Superior temporal gyrus (tissue), 1 donor: ENCODE measurements at regions not wholly inside any gene's neighbourhood (a gene's known extent, or its start where the extent isn't known, plus 50 kb on each side); places are given as distances from the start of the nearest gene placed in this dataset.
A peak's percentile ranks its signal among the peaks of the same experiment; 100 is the strongest.

ENCODE experiments used
- DNase-seq: peaks from one replicate; pipeline ENCODE4 v3.0.0-alpha.2; 2016; ENCODE audit errors: extremely low spot score

- no peak for DNase-seq
Measured at GRCh38 chr1:193680247-193680923, 494.0 kb upstream of the B3GALT2 start.

GRCh38 chr1:193677874-193678273, 491.5 kb upstream of the B3GALT2 start:
- no peak for DNase-seq

GRCh38 chr1:193676996-193677549, 490.7 kb upstream of the B3GALT2 start:
- no peak for DNase-seq

- DNase-seq = no peak
Measured at GRCh38 chr1:193674292-193674944, 488.0 kb upstream of the B3GALT2 start.

DNA sequence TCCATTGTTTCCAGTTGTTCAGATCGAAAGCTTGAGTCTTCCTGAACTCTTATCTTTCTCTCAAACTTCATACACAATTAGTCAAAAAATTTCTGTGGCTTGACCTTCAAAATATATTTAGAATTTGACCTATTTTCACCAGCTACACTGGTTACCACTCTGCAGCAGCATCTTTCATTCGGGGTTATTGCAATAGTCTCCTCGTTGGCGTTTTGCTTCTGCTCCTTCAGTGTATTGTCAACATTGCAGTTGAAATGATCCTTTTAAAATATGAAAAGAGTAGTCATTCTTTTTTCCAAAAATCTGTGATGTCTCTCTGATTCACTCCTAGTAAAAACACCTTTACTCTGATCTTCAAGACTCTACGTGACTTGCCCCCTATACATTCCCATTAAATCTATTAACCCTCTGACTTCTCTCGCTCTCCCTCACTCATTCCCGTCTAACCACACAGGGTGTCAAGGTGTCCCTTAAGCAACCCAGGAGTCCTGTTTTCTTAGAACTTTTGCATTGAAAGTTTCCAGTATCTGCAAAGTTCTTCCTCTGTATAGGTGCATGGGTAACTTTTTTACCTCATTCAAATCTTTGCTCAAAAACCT, 480.2 kb upstream of the B3GALT2 start:
- no peak for DNase-seq

GRCh38 chr1:193663965-193664364, 477.6 kb upstream of the B3GALT2 start:
- DNase-seq = no peak

DNA sequence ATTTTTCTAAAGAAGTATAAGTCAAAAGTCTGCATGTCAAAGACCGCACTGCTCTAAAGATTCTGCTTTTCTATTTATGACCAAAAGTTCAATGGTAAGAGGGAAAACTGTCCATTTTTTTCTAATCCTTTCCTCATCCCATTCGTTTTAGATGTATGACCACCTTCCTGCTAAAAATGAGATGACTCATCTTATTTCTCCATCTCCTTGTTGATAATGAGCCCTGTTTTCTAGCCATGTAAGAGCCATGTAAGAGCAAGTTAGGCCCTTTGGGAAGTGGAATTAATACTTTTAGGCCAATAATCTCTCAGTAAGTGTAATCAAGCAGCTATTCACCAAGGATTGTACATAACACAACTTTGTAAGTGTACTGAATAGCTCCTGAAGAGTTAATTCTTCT, 475.6 kb upstream of the B3GALT2 start:
- DNase-seq = no peak

GRCh38 chr1:193661385-193661784, 475.0 kb upstream of the B3GALT2 start:
- no peak for DNase-seq

- no peak for DNase-seq
Measured at GRCh38 chr1:193660428-193660827, 474.0 kb upstream of the B3GALT2 start.

DNA sequence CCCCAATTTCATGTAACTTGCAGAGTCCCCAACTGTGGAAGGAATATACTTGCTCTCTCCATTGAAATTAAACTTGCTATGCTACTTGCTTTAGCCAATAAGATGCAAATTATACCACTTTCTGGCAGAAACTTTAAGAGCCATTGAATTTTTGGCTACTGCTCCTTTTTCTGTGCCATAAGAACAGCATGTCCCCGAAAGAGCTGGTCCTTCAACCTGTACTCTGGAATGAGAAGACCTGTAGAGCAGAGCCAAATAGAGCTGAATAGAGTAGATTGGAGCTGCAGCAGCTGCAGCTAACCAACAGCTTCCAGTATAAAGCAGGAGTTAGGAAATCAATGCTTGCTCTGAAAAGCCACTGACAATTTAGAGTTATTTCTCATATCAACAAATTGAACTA, 472.3 kb upstream of the B3GALT2 start:
- DNase-seq = peak; percentile 36

DNA sequence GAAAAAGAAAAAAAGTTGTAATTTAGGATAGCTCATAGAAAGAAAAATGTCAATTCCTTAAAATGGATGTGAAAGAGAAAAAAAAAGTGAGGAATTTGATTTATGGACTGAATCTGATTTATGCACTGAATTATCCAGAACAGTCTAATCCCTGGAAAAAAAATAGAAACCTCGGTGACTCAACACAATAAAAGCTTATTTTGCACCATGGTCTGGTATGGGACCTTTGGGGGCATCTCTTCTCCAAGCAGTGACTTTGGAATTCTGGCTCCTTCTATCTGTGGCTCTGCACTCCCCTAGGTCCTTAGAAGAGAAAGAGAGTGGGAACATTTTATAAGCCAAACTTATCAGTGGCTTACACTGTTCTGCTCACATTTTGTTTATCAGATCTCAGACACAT, 471.7 kb upstream of the B3GALT2 start:
- no peak for DNase-seq

GRCh38 chr1:193657552-193657951, 471.1 kb upstream of the B3GALT2 start:
- DNase-seq = no peak

- no peak for DNase-seq
Measured at GRCh38 chr1:193656841-193657240, 470.4 kb upstream of the B3GALT2 start.

- DNase-seq = no peak
Measured at GRCh38 chr1:193654951-193655735, 468.7 kb upstream of the B3GALT2 start.

GRCh38 chr1:193649587-193649986, 463.2 kb upstream of the B3GALT2 start:
- DNase-seq = no peak

DNA sequence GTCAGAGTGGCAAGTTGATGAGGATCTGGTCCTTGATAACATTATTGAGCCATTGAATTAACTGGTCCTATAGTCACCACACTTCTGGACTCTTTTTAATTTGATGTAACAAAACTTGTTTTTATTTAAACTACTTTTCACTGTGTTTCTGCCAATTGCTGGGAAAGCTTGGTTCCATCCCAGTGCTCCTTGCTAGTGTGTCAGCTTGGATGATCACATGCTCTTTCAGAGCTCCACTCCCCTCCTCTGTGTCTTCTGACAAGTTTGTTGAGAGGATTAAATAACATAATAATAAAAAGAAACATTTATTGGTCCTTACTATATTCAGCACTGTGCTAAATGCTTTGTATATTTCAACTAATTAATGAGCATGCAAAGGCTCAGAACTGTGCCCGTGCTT, 448.5 kb upstream of the B3GALT2 start:
- DNase-seq = no peak

DNA sequence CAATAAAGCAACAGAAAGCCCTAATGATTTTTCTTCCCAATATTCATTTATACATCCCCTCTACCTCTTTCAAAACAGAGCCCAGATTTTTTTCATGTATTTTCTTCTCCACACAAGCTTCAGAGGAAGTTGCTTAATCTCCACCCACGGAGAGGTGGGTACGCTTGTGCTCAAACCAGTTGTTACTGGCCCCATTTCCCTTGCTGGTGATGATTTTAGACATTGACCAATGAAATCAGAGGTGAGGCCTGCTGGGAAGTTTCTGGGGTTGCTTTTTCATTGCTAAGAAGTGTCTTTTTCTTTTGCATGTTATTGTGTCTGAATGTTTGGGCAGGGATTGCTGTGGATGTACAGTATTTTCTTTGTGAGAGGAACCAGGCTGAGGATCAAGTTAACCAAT, 448.1 kb upstream of the B3GALT2 start:
- DNase-seq = no peak

GRCh38 chr1:193633991-193634390, 447.6 kb upstream of the B3GALT2 start:
- DNase-seq = no peak

DNA sequence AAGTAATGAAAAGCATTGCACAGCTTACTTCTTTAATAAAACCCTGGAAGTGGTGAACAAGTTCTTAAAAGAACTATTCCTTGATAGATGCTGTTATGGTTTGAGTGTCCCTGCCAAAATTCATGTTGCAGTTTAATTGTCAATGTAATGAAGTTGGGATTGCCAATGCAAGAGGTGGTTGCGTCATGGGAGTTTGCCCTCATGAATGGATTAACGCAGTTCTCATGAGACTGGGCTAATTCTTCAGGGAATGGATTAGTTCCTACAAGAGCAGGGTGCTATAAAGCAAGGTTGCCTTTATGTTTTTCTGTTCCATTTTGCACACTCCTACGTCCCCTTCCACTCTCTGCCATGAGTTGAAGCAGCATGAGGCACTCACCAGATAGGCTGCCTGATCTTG, 446.7 kb upstream of the B3GALT2 start:
- no peak for DNase-seq

GRCh38 chr1:193631306-193631705, 444.9 kb upstream of the B3GALT2 start:
- no peak for DNase-seq

GRCh38 chr1:193629875-193630274, 443.5 kb upstream of the B3GALT2 start:
- DNase-seq = no peak

DNA sequence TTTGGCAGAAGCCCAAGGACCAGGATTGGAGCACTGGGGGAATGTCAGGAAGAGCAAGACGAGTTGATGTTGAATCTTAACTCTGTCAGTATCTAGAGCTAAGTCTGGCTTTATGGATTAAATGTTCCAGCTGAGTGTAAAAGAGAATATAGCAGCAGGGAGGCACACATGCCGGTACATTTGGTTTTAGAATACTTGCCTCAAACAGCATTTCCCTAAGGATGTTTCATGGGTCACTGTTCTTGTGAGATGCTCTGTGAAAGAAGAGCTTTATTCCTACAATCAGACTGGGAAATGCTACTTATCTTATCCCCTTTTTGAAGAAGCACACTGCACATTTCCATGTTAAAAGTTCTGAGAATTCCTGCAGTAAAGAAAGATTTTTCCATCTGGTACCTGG, 440.3 kb upstream of the B3GALT2 start:
- no peak for DNase-seq
